BLaER1 treated with 17β-estradiol and CSF1 and Interleukin-3, amounts not matched to agents 10 nM and 100 nM (cell line): ENCODE measurements at regions not wholly inside any gene's neighbourhood (a gene's known extent, or its start where the extent isn't known, plus 50 kb on each side); places are given as distances from the start of the nearest gene placed in this dataset.

Experiments used
- H3K27ac ChIP-seq, 11 experiments: shearing (Covaris generic); formaldehyde crosslinking; 2 replicates each; pipeline ENCODE4 v1.8.1; 2022
- H3K27me3 ChIP-seq, 11 experiments: shearing (Covaris generic); formaldehyde crosslinking; 2 replicates each; pipeline ENCODE4 v1.8.1; 2022
- H3K36me3 ChIP-seq, 11 experiments: shearing (Covaris generic); formaldehyde crosslinking; 2 replicates each; pipeline ENCODE4 v1.8.1; 2022
- H3K4me1 ChIP-seq, 10 experiments: shearing (Covaris generic); formaldehyde crosslinking; 2 replicates each; pipeline ENCODE4 v1.8.1; 2022
- H3K4me2 ChIP-seq, 11 experiments: shearing (Covaris generic); formaldehyde crosslinking; 2 replicates each; pipeline ENCODE4 v1.8.1; 2022
- H3K4me3 ChIP-seq, 10 experiments: shearing (Covaris generic); formaldehyde crosslinking; 2 replicates each; pipeline ENCODE4 v1.8.1; 2022
- H3K9ac ChIP-seq, 11 experiments: shearing (Covaris generic); formaldehyde crosslinking; 2 replicates each; pipeline ENCODE4 v1.8.1; 2022
- H3K9me3 ChIP-seq, 11 experiments: shearing (Covaris generic); formaldehyde crosslinking; replicated peaks in 1 of 11; 2 replicates each; pipeline ENCODE4 v1.8.1; 2022
- H4K20me1 ChIP-seq, 11 experiments: shearing (Covaris generic); formaldehyde crosslinking; 2 replicates each; pipeline ENCODE4 v1.8.1; 2022
- Cebpa-rat ChIP-seq, 11 experiments: shearing (Covaris generic); IDR thresholded peaks; 2 replicates each; pipeline ENCODE4 v1.8.1; 2022

DNA sequence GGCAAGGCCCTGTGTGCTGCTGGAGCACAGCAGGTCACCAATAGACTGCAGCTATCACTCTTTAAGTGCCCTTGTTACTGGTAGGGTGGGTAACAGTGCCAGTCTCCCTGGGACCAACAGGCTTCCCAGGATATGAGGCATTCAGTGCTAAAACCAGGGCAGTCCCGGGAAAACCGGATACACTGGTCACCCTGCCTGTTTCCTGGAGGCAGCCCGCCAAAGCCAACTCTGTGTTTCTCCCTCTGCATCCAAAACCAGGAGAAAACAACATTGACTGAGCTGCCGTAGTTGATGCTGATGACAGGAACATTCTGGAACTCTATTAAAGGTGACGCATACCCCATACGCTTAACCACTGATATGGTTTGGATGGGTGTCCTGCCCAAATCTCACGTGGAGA, 149.1 kb downstream of the SHANK2 start:
- Histone ChIP-seq H3K4me3 (no peak overlapping the region), H3K4me1 (peaks cover 0 to 7% (median 0%) of the 10 kb centered on the region in 10 experiments; a peak in 3 of 20 replicates), H3K9me3 (no peaks in the 10 kb centered on the region), H3K36me3 (no peaks in the 10 kb centered on the region), H3K4me2 (no peak overlapping the region; a peak in 1 of 22 replicates), H3K9ac (no peak overlapping the region), H3K27me3 (no peaks in the 10 kb centered on the region), H3K27ac (no peak overlapping the region), H4K20me1 (no peaks in the 10 kb centered on the region)
- no peak for TF ChIP-seq Cebpa-rat (IDR thresholded peaks at IDR 0.05)

DNA sequence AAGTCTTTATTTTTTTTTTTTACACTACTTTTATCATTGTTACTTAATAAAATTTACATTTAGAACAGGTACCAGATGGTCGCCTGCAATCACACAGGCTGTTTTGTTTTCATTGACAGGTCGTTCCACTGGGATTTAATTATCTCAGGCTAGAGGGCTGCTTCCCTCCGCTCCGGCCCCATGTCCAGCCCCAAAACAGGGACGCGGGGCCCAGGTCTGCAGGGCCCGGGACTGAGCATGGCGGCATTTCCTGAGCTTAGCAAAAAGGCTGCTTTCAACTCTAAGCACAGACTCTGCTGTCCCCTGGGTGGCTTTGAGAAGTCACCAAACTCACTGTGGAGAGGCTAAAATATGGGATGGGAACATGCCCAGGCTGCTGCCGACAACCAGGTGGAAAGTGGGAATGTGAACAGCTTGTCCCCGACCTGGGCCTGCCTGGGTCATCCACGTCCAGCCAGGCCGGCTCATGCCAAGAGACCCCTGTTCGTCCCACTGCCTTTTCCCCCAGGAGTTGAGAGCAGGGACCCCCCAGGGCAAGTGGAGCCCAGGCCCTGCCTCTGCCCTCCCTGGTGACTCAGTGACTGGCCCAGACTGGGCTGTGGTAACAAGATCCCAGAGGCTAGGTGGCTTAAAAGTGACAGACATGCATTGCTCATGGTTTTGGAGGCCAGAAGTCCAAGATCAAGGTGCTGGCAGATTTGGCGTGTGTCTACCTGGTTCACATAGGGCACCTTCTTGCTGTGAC, 150.0 kb downstream of the SHANK2 start:
- Histone ChIP-seq H3K36me3 (no peaks in the 10 kb centered on the region), H4K20me1 (no peaks in the 10 kb centered on the region), H3K9ac (no peak overlapping the region), H3K9me3 (no peaks in the 10 kb centered on the region), H3K4me3 (no peak overlapping the region), H3K4me1 (peaks cover 0 to 7% (median 0%) of the 10 kb centered on the region in 10 experiments; a peak in 3 of 20 replicates), H3K27ac (no peak overlapping the region), H3K27me3 (no peaks in the 10 kb centered on the region), H3K4me2 (no peak overlapping the region)
- TF ChIP-seq Cebpa-rat (IDR thresholded peaks at IDR 0.05), result no peak

DNA sequence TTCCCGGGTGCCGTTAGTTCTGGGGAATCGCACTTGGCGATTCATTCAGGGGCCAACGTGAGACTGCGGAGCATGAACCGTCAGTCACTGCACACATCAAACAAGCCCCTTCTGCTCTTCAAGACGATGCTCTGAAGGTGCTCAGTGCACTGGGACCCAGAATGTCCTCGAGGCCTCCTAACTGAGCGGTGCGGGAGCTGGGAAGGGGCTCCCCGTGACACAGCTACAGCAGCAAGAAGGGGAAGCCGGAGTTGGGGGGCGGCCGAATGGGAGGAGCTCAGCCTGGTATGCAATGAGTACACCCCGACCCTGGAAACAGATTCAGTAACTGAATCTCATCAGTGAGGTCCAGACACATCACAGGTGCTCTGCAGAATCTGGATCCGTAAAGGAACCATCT, 150.8 kb downstream of the SHANK2 start:
- Histone ChIP-seq H3K27me3 (no peaks in the 10 kb centered on the region), H3K9ac (no peak overlapping the region), H3K27ac (no peak overlapping the region), H3K36me3 (no peaks in the 10 kb centered on the region), H3K4me1 (peaks cover 0 to 7% (median 0%) of the 10 kb centered on the region in 10 experiments; a peak in 3 of 20 replicates), H4K20me1 (no peaks in the 10 kb centered on the region), H3K4me3 (no peak overlapping the region), H3K9me3 (no peaks in the 10 kb centered on the region), H3K4me2 (no peak overlapping the region)
- no peak for TF ChIP-seq Cebpa-rat (IDR thresholded peaks at IDR 0.05)

DNA sequence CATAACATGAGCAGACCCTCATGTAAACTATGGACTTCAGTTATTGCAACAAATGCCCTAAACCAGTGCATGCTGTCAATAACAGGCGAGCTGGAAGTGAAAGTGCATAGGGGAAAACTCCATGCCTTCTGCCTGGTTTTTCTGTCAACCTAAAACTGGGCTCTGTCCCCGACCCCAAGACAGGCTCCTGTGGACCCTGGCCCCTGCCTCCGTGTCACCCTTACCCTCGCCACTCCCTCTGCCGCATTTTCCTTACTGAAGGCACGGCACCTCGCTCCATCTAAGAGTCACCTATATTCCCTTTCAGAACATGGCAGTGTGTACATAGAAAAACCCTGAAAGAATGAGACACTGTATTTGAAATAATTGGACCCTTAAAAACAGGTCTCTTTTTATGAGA, 151.3 kb downstream of the SHANK2 start:
- H3K4me3 ChIP-seq, result no peak overlapping the region
- H3K36me3 ChIP-seq, result no peaks in the 10 kb centered on the region
- H3K4me1 ChIP-seq, result peaks cover 0 to 7% (median 0%) of the 10 kb centered on the region in 10 experiments; a peak in 3 of 20 replicates
- no peak overlapping the region for H3K4me2 ChIP-seq
- H3K27me3 ChIP-seq, result no peaks in the 10 kb centered on the region
- no peaks in the 10 kb centered on the region for H3K9me3 ChIP-seq
- no peak for TF ChIP-seq Cebpa-rat (IDR thresholded peaks at IDR 0.05)
- no peak overlapping the region for H3K9ac ChIP-seq
- H3K27ac ChIP-seq, result no peak overlapping the region
- no peaks in the 10 kb centered on the region for H4K20me1 ChIP-seq

DNA sequence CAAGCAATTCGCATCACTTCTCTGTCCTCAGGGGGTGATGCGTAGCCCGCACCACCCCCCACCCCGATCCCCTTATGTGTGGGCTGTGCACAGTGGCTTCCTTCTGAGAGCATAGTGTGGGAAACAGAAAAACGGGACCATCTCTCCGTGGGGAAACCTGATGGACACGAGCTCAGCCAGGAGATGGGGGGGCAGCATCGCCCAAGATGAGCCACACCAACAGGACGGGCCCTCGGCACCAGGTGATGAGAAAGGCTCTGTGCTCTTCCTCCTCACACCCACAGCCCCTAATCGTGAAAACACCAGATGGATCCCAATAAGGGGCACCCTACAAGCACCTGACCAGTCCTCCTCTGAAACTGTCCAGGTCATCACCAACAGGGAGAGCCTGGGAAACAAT, 153.6 kb downstream of the SHANK2 start:
- TF ChIP-seq Cebpa-rat (IDR thresholded peaks at IDR 0.05), result no peak
- Histone ChIP-seq H3K4me3 (no peak overlapping the region), H3K4me1 (peaks cover 0 to 8% (median 0%) of the 10 kb centered on the region in 10 experiments; a peak in 4 of 20 replicates), H3K9ac (no peak overlapping the region), H4K20me1 (no peaks in the 10 kb centered on the region), H3K36me3 (no peaks in the 10 kb centered on the region), H3K9me3 (no peaks in the 10 kb centered on the region), H3K4me2 (no peak overlapping the region), H3K27me3 (no peaks in the 10 kb centered on the region), H3K27ac (no peak overlapping the region)

DNA sequence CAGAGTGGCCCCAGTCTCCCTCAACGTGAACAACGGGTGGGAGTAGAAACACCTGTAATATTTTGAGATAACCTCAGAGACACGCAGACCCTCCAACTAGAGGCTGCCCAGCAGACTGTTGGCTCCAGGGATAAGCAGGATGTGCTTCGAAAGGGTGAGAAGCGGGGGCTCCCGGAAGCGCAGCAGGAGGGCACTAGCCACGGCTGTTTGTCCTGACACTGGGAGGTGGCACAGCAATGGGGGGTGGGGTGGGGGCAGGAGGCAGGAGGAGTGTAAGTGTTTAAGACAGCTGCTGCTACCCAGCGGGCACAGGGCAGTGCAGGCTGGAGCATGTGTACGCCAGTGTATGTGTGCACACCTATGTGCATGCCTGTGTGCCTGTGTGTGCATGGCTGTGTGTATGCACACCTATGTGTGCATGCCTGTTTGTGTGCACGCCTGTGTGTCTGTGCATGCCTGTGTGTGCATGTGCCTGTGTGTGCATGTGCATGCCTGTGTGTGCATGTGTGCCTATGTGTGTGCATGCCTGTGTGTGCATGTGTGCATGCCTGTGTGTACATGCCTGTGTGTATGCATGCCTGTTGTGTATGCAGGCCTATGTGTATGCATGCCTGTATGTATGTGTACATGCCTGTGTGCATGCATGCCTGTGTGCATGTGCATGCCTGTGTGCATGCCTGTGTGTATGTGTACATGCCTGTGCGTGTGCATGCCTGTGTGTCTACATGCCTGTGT, 154.7 kb downstream of the SHANK2 start:
- H3K4me3 ChIP-seq, result no peak overlapping the region
- H3K4me1 ChIP-seq, result peaks cover 0 to 8% (median 0%) of the 10 kb centered on the region in 10 experiments; a peak in 1 of 20 replicates
- no peak for TF ChIP-seq Cebpa-rat (IDR thresholded peaks at IDR 0.05)
- no peaks in the 10 kb centered on the region for H3K36me3 ChIP-seq
- H3K27ac ChIP-seq, result no peak overlapping the region
- H3K9me3 ChIP-seq, result no peaks in the 10 kb centered on the region
- no peak overlapping the region for H3K4me2 ChIP-seq
- no peaks in the 10 kb centered on the region for H4K20me1 ChIP-seq
- no peaks in the 10 kb centered on the region for H3K27me3 ChIP-seq
- no peak overlapping the region for H3K9ac ChIP-seq

DNA sequence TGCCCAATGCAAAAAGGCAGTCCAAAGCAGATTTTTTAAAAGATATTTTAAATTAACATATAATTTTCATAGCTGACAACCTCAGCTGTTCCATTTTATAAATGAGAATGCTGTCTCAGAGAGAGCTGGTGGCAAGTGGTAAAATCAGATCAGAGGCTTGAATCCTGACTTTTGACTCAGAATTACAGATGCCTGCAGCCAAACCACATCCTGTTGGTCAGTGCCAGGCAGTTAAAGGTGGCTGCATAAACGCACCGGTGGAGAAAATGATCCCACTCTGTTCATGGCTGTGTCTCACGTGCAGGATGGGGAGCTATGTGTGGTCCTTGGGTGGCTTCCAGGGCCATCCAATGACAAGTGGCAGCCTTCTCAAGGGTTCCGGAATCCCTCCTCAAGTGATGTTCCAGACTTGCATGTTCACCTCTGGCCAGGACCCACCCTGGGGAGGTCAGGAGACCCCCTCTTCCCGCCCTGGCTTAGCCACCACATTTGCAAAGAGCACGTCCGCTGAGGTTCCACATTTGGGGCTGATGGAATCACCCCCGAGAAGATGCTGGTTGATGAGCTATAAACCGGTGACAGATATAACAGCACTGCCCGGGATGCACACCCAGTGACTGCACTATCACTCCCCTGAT, 155.5 kb downstream of the SHANK2 start:
- Histone ChIP-seq H4K20me1 (no peaks in the 10 kb centered on the region), H3K4me3 (no peak overlapping the region), H3K36me3 (no peaks in the 10 kb centered on the region), H3K27ac (no peak overlapping the region), H3K27me3 (no peaks in the 10 kb centered on the region), H3K4me1 (peaks cover 0 to 8% (median 0%) of the 10 kb centered on the region in 10 experiments; a peak in 1 of 20 replicates), H3K9me3 (no peaks in the 10 kb centered on the region), H3K4me2 (no peak overlapping the region), H3K9ac (no peak overlapping the region)
- no peak for TF ChIP-seq Cebpa-rat (IDR thresholded peaks at IDR 0.05)

DNA sequence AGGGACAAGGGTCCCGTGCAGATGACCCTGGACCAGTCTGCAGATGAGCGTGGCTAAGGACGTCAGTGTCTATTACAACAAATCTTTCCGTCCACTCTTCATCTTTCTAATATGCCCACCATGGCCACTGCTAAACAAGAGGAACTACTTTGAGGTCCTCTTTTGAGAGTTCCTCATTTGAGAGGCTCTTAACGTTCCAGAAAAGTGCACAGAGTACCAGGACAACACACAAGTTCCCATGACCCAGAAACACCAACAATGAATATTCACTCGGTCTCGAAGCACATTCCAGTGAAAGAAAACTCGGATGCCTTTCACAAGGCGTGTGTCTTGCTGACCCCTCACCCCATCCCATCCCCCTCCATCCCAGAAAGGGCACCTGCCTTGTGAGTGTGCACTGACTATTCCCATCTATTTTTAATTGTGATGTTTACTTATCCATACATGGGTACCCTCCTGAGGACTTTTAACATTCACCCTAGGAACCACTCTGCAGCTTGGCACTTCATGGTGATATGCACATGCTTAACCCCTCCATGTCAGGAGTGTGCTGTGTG, 157.0 kb downstream of the SHANK2 start:
- no peak for TF ChIP-seq Cebpa-rat (IDR thresholded peaks at IDR 0.05)
- Histone ChIP-seq H3K4me2 (peak overlapping the region in 1 of 11 experiments; percentile 30; a peak in 2 of 22 replicates), H3K9ac (no peak overlapping the region), H3K4me1 (peaks cover 0 to 8% (median 0%) of the 10 kb centered on the region in 10 experiments; a peak in 1 of 20 replicates), H3K27ac (no peak overlapping the region), H4K20me1 (no peaks in the 10 kb centered on the region), H3K4me3 (no peak overlapping the region), H3K36me3 (no peaks in the 10 kb centered on the region), H3K9me3 (no peaks in the 10 kb centered on the region), H3K27me3 (no peaks in the 10 kb centered on the region)
